GM10248 (cell line): ENCODE measurements at regions not wholly inside any gene's neighbourhood (a gene's known extent, or its start where the extent isn't known, plus 50 kb on each side); places are given as distances from the start of the nearest gene placed in this dataset.

Experiments
- CTCF ChIA-PET: fragments of 300-600 bp; sonication (Branson Sonifier 250); formaldehyde crosslinking; extraction: SDS; loops from one replicate; lab custom pipeline; 2021; ENCODE audit warnings: antibody characterized with exemption; lab: Yijun Ruan, JAX
- POLR2A ChIA-PET: fragments of 350-650 bp; sonication (Branson Sonifier 250); formaldehyde crosslinking; extraction: SDS; loops from one replicate; lab custom pipeline; 2020; ENCODE audit warnings: antibody characterized with exemption; lab: Yijun Ruan, JAX
- DNase-seq: peaks from one replicate; pipeline ENCODE4 v3.0.0; 2012; ENCODE audit errors: extremely low spot score
- CTCF ChIP-seq: IDR thresholded peaks from 2 replicates; pipeline ENCODE4 v1.5.1; 2012; ENCODE audit warnings: mild to moderate bottlenecking, low read depth; ENCODE audit errors: extremely low read depth, missing control alignments, control extremely low read depth

- TF ChIP-seq CTCF, result peak; percentile 47
- DNase-seq, result no peak
- CTCF ChIA-PET, result interaction anchor here (0.9 to 1.8 kb wide), 4 partner anchors 10 to 331 kb away, joined by 3 to 5 read pairs (median 4); no protein-coding TSS in a partner anchor
- POLR2A ChIA-PET, result no interaction called here
These were observed 64.1 kb downstream of the ZNF641 start for GRCh38 chr12:48286665-48287064.

- CTCF ChIA-PET, result interaction anchor here (1.1 to 1.8 kb wide), 5 partner anchors 9 to 332 kb away, joined by 3 to 7 read pairs (median 4); no protein-coding TSS in a partner anchor
- no peak for DNase-seq
- TF ChIP-seq CTCF, result no peak
- POLR2A ChIA-PET, result no interaction called here
These were observed 64.7 kb downstream of the ZNF641 start for GRCh38 chr12:48285751-48286650.

- no peak for DNase-seq
- no peak for TF ChIP-seq CTCF
- POLR2A ChIA-PET, result no interaction called here
- CTCF ChIA-PET, result interaction anchor here (0.9 to 1.8 kb wide), 4 partner anchors 15 to 336 kb away, joined by 3 to 4 read pairs (median 3); no protein-coding TSS in a partner anchor
These were observed 68.9 kb downstream of the ZNF641 start for GRCh38 chr12:48281811-48282210.

GRCh38 chr12:48280572-48280971, 70.1 kb downstream of the ZNF641 start:
- no peak for TF ChIP-seq CTCF
- ChIA-PET POLR2A (no interaction called here), CTCF (interaction anchor here (1.0 kb wide), 1 partner anchor 92 kb away, joined by 3 read pairs; no protein-coding TSS in a partner anchor)
- DNase-seq, result no peak

DNA sequence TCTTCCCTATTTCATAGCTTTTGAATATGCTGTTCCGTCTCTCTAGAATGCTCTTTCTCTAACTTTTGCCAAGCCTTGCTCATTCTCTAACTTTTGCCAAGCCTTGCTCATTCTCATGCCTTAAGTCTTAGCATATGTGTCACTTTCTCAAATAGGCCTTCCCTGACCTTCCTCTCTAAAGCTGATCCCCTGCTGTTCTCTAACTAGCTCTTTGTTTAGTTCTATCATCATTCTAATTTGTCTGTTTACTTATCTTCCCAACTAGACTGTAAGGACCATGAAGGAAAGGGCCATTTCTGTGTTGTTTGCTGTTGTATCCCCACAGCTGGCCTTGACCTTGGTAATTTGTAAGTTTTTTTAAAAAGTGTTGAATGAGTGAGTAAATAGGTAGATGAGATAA, 71.1 kb downstream of the ZNF641 start:
- POLR2A ChIA-PET, result interaction anchor here (0.7 kb wide), 1 partner anchor 573 kb away, joined by 4 read pairs; the partner anchor contains the start of gene DDX23
- no peak for DNase-seq
- no peak for TF ChIP-seq CTCF
- CTCF ChIA-PET, result interaction anchor here (1.2 kb wide), 2 partner anchors 9 to 339 kb away, joined by 3 read pairs; no protein-coding TSS in a partner anchor

DNA sequence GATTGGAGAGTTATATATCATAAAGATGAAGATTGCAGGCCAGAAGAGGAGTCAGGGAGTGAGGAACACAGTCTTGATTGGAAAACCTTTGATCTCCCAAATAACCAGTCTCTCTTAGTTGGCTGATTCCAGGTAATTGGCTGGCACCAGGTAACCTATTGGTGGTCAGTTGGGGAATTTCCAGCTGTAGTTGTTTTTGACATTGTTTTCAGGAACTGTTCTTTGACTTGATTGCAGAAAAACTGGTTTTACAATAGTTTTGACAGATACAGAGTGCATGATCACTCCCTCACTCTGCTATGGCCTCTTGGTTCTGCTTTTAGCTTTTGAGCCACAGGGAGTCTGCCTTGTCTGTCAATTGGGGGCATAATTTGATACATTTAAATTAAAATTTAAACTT, 71.6 kb downstream of the ZNF641 start:
- ChIA-PET CTCF (interaction anchor here (1.2 kb wide), 2 partner anchors 9 to 339 kb away, joined by 3 read pairs; no protein-coding TSS in a partner anchor), POLR2A (interaction anchor here (0.7 kb wide), 1 partner anchor 573 kb away, joined by 4 read pairs; the partner anchor contains the start of gene DDX23)
- TF ChIP-seq CTCF, result no peak
- no peak for DNase-seq
